Prostate gland (tissue), 2 donors: ENCODE measurements at regions not wholly inside any gene's neighbourhood (a gene's known extent, or its start where the extent isn't known, plus 50 kb on each side); places are given as distances from the start of the nearest gene placed in this dataset.
"Not testable (repeated sequence)": the region's sequence is repeated elsewhere in the genome, so short reads cannot be mapped to it uniquely, and the experiment has no call there.

Source experiments
- DNase-seq: peaks from one replicate; pipeline ENCODE4 v3.0.0-alpha.2; 2019; ENCODE audit warnings: low spot score
- H3K27ac ChIP-seq, 2 donors: fragments of 200-600 bp; sonication (generic); 2 replicates each; pipeline ENCODE4 v1.5.1; 2017 to 2019
- H3K27me3 ChIP-seq: fragments of 200-600 bp; sonication (generic); replicated peaks from 2 replicates; pipeline ENCODE4 v1.5.1; 2019; ENCODE audit not compliant: insufficient read depth
- H3K36me3 ChIP-seq, 2 donors: fragments of 200-600 bp; sonication (generic); 1 replicate in 1 of 2; 2 replicates in 1 of 2; pipeline versions ENCODE4 v1.5.1 to v1.8.1; 2017 to 2019
- H3K4me1 ChIP-seq: fragments of 200-600 bp; sonication (generic); replicated peaks from 2 replicates; pipeline ENCODE4 v1.5.1; 2019
- H3K4me3 ChIP-seq, 2 donors: fragments of 200-600 bp; sonication (generic); 2 replicates each; pipeline ENCODE4 v1.5.1; 2017 to 2019
- H3K9me3 ChIP-seq: fragments of 200-600 bp; sonication (generic); 2 replicates; pipeline ENCODE4 v1.5.1; 2017
- POLR2A ChIP-seq: fragments of 450-650 bp; IDR thresholded peaks from one replicate; pipeline ENCODE4 v1.6.1; 2016; ENCODE audit warnings: antibody characterized with exemption, mild to moderate bottlenecking
- POLR2AphosphoS5 ChIP-seq: sonication (generic); formaldehyde crosslinking; IDR thresholded peaks from one replicate; pipeline ENCODE4 v1.6.1; 2017; ENCODE audit warnings: antibody characterized with exemption
- WGBS: methylation state at CpG from one replicate; pipeline ENCODE4 v1.1.5; 2018; 5-methylcytosine and 5-hydroxymethylcytosine counted together
- intact Hi-C: fragments of 100-400 bp; cut with DNase I; formaldehyde crosslinking; loops from one replicate; pipeline ENCODE4 v1.14.2; 2022
- TF ChIP-seq, protein P1 (sequence below), 4 experiments: fragments of 200-600 bp in 2 of 4; fragments of 450-650 bp in 2 of 4; sonication (generic) in 2 of 4; IDR thresholded peaks; 1 replicate in 3 of 4; 2 replicates in 1 of 4; pipeline ENCODE4 v1.5.1; 2016 to 2019; ENCODE audit warnings: antibody characterized with exemption in 4 of 4, mild to moderate bottlenecking in 2 of 4, moderate library complexity in 2 of 4

DNA sequence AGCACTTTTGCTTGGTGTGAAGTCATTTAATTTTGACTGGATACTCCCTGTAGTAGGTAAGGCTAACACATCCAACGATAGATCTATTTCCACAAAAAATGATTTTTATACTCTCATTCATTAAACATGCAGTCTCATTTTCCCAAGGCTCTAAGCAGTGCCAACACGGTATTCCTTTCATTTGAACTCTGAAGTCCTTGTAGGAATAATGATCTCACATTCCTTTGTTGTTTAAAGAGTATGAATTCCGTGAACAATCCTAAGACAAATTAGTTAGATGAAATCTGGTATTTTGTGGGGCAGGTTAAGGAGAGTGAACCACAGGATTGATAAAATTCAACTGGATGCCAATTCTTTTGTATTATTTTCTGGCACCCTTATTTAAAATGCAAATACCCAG lies 66.6 kb downstream of the LACC1 start:
- 48% methylated on average over 3 of the region's 3 CpGs for WGBS
- Histone ChIP-seq H3K27me3 (no peaks in the 10 kb centered on the region), H3K36me3 (no peaks in the 10 kb centered on the region), H3K9me3 (no peaks in the 10 kb centered on the region), H3K4me1 (no peaks in the 10 kb centered on the region), H3K4me3 (no peak overlapping the region), H3K27ac (no peak overlapping the region)
- TF ChIP-seq POLR2A (no peak), POLR2AphosphoS5 (no peak)
- TF ChIP-seq, protein P1, sequence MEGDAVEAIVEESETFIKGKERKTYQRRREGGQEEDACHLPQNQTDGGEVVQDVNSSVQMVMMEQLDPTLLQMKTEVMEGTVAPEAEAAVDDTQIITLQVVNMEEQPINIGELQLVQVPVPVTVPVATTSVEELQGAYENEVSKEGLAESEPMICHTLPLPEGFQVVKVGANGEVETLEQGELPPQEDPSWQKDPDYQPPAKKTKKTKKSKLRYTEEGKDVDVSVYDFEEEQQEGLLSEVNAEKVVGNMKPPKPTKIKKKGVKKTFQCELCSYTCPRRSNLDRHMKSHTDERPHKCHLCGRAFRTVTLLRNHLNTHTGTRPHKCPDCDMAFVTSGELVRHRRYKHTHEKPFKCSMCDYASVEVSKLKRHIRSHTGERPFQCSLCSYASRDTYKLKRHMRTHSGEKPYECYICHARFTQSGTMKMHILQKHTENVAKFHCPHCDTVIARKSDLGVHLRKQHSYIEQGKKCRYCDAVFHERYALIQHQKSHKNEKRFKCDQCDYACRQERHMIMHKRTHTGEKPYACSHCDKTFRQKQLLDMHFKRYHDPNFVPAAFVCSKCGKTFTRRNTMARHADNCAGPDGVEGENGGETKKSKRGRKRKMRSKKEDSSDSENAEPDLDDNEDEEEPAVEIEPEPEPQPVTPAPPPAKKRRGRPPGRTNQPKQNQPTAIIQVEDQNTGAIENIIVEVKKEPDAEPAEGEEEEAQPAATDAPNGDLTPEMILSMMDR (IDR thresholded peaks at IDR 0.05): no peak
- intact Hi-C loops: no loop called here
- DNase-seq: no peak

GRCh38 chr13:43947897-43948458 lies 68.3 kb downstream of the LACC1 start:
- no peak overlapping the region for H3K4me3 ChIP-seq
- 53% methylated on average over 3 of the region's 3 CpGs for WGBS
- intact Hi-C loops: no loop called here
- H3K27ac ChIP-seq: no peak overlapping the region
- H3K27me3 ChIP-seq: no peaks in the 10 kb centered on the region
- no peaks in the 10 kb centered on the region for H3K9me3 ChIP-seq
- TF ChIP-seq POLR2A: no peak
- TF ChIP-seq POLR2AphosphoS5: no peak
- TF ChIP-seq, protein P1 (IDR thresholded peaks at IDR 0.05): no peak
- no peaks in the 10 kb centered on the region for H3K36me3 ChIP-seq
- no peaks in the 10 kb centered on the region for H3K4me1 ChIP-seq
- DNase-seq: no peak

DNA sequence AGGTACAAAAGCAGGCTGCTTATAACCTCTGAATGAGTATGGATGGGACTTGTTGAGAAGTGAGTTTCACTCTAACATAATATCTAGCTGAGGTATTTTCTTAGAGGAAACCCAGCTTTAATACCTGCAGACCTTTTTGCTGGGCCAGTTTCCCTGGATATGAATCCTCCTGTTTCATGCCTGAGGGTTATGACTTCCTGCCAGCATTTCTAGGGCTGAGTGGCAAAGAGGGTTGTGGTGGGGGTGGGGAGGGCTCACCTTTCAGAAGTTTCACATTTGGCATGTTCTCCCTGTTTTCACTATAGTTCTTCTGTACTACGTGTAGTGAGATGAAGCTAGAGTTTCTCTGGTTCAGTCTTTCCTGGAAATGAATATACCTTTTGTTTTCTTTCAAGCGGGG lies 73.7 kb downstream of the LACC1 start:
- TF ChIP-seq POLR2AphosphoS5 (no peak), POLR2A (no peak)
- TF ChIP-seq, protein P1 (IDR thresholded peaks at IDR 0.05): no peak
- WGBS: 40% methylated on average over 2 of the region's 2 CpGs

DNA sequence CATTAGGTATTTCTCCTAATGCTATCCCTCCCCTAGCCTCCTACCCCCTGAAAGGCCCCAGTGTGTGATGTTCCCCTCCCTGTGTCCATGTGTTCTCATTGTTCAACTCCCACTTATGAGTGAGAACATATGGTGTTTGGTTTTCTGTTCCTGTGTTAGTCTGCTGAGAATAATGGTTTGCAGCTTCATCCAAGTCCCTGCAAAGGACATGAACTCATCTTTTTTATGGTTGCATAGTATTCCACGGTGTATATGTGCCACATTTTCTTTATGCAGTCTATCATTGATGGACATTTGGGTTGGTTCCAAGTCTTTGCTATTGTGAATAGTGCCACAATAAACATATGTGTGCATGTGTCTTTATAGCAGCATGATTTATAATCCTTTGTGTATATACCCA lies 77.3 kb downstream of the LACC1 start:
- 90% methylated on average over 1 of the region's 1 CpG for WGBS
- H3K4me3 ChIP-seq, H3K36me3 ChIP-seq, H3K27me3 ChIP-seq, H3K27ac ChIP-seq, H3K9me3 ChIP-seq, intact Hi-C loops, H3K4me1 ChIP-seq, DNase-seq: not testable (repeated sequence)

More for the DNA sequence above, 73.7 kb downstream of the LACC1 start:
- Histone ChIP-seq H3K9me3 (no peaks in the 10 kb centered on the region), H3K4me1 (no peaks in the 10 kb centered on the region), H3K4me3 (no peak overlapping the region), H3K27ac (no peak overlapping the region), H3K27me3 (no peaks in the 10 kb centered on the region), H3K36me3 (no peaks in the 10 kb centered on the region)
- intact Hi-C loops: no loop called here
- no peak for DNase-seq

GRCh38 chr13:43959291-43959690 lies 79.6 kb downstream of the LACC1 start:
- intact Hi-C loops: no loop called here
- no peaks in the 10 kb centered on the region for H3K9me3 ChIP-seq
- no peaks in the 10 kb centered on the region for H3K4me1 ChIP-seq
- no peak for DNase-seq
- H3K4me3 ChIP-seq: no peak overlapping the region
- H3K27ac ChIP-seq: no peak overlapping the region
- H3K36me3 ChIP-seq: no peaks in the 10 kb centered on the region
- 98% methylated on average over 2 of the region's 2 CpGs for WGBS
- H3K27me3 ChIP-seq: no peaks in the 10 kb centered on the region
- TF ChIP-seq POLR2A: no peak
- TF ChIP-seq, protein P1 (IDR thresholded peaks at IDR 0.05): no peak
- no peak for TF ChIP-seq POLR2AphosphoS5
